ENCODE measurements at regions not wholly inside any gene's neighbourhood (a gene's known extent, or its start where the extent isn't known, plus 50 kb on each side); places are given as distances from the start of the nearest gene placed in this dataset.

- DNase-seq (ENCODE audit: low read depth), result no peak
Observed at GRCh38 chr12:98062464-98063245, 452.7 kb upstream of the TMPO start.

GRCh38 chr12:98064501-98064900, 450.9 kb upstream of the TMPO start:
- DNase-seq (ENCODE audit: low read depth), result no peak

GRCh38 chr12:98067795-98068194, 447.6 kb upstream of the TMPO start:
- no peak for DNase-seq (ENCODE audit: low read depth)

- DNase-seq (ENCODE audit: low read depth), result no peak
Observed at GRCh38 chr12:98073610-98074009, 441.8 kb upstream of the TMPO start.

DNA sequence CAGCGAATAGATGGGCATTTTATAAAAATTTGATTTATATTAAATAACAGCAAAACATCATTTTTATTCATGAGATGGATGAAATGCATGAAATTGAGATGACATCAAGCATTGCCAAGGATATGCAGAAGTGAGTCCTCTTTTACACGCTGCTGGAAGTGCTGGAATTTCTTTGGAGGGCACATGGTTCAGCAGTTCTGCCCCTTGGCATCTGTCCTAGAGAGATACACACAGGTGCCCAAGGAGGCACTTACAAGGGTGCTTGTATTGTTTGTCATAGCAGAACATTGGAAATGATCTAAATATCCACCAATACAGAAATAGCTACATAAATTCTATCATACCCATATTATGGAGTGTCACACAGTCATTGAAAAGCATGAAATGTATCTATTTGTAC, 441.1 kb upstream of the TMPO start:
- no peak for DNase-seq (ENCODE audit: low read depth)

DNA sequence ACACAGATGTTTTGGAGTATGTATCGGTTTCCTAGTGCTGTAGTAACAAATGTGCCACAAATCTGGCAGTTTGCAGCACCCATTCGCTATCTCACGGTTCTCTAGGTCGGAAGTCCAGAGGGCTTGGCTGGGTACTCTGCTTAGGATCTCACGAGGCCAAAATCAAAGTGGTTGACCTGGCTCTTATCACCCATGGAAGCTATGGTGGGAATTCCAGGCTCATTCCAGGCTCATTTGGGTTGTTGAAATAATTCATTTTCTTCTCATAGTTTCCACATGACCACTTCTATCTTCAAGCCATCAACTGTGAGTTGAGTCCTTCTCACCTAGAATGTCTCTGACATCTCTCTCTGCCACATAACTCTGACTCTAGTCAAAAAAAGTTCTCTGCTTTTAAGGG, 431.0 kb upstream of the TMPO start:
- DNase-seq (ENCODE audit: low read depth), result no peak

DNA sequence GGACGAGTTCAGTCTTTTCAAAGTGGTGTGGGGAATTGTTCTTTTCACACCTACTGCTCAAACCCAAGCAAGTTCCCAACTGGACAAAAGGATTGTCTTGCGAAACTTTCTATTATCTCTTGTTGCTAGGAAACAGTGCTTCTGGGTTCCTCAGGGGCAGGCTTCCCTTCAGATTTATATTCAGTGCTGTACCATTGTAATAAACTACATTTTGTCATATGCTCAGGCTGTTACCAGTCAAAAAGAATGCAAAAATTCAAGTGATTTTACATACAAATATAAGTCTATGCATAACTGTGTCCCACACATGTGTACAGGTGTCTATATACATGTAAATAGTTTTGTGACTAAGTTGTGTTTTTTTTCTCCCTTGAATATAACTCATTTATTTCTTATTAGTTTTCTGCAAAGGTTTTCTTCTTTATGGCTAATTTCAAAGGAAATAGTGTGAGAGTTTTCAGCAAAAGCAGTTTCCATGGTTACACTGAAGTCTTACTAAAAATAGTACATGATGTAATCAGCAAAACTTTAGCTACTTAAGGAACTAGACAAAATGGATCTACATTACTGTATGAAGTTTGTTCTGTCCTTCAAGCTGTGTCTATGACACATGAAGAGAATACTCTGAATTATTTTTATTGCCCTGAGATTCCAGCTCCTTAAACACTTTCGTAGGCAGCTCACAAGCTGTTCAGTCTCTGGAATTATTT, 430.2 kb upstream of the TMPO start:
- no peak for DNase-seq (ENCODE audit: low read depth)

- no peak for DNase-seq (ENCODE audit: low read depth)
Observed at GRCh38 chr12:98090731-98091130, 424.7 kb upstream of the TMPO start.

DNA sequence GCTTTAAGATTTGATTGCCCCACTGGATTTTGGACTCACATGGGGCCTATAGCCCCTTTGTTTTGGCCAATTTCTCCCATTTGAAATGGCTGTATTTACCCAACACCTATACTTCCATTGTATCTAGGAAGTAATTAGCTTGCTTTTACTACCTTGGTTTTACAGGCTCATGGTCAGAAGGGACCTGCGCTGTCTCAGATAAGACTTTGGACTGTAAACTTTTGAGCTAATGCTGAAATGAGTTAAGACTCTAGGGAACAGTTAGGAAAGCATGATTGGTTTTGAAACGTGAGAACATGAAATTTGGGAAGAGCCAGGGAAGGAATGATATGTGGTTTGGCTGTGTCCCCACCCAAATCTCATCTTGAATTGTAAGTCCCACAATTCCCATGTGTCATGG, 419.0 kb upstream of the TMPO start:
- no peak for DNase-seq (ENCODE audit: low read depth)

- no peak for DNase-seq (ENCODE audit: low read depth)
Observed at GRCh38 chr12:98106031-98106683, 409.2 kb upstream of the TMPO start.

GRCh38 chr12:98109266-98109665, 406.1 kb upstream of the TMPO start:
- DNase-seq (ENCODE audit: low read depth), result no peak

DNA sequence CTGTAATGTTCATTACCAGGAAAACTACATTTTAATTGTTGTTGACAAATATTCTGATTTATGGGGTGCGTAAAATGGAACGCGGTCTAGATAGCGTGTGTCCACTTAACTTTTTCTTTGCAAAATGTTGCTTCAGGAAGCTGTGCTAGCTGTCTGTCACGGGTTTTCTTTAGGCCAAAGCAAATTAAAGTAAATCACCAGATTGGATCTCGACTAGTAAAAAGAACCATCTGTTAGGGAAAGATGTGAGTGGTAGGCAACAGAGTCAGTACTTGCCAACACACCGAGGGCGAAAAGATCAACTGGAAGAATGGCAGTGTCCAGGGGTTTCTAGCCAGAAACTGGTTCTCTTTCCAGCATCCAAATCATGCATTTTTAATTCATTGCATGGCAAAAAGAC, 404.9 kb upstream of the TMPO start:
- DNase-seq (ENCODE audit: low read depth), result no peak

DNA sequence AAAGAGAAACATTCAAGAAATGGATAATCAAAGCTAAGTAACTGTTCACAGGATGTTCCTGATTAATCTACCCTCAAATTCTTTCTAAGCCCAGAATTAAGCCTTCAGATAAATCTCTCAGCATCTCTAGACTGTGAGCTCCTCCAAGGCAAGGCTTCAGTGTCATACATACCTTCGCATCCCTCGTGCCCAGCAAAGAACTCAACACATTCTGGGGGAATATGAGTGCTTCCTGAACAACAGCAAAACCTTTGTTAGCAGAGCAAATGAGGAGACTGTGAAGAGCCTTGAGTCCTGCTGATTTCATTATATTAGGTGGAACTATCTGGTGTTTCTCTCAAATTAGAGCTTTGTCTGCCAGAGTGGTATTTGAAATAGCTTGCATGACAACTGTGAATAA, 401.8 kb upstream of the TMPO start:
- no peak for DNase-seq (ENCODE audit: low read depth)

- DNase-seq (ENCODE audit: low read depth), result no peak
Observed at GRCh38 chr12:98121963-98122362, 393.4 kb upstream of the TMPO start.

- no peak for DNase-seq (ENCODE audit: low read depth)
Observed at GRCh38 chr12:98123021-98123461, 392.3 kb upstream of the TMPO start.

GRCh38 chr12:98126637-98127335, 388.6 kb upstream of the TMPO start:
- no peak for DNase-seq (ENCODE audit: low read depth)

DNA sequence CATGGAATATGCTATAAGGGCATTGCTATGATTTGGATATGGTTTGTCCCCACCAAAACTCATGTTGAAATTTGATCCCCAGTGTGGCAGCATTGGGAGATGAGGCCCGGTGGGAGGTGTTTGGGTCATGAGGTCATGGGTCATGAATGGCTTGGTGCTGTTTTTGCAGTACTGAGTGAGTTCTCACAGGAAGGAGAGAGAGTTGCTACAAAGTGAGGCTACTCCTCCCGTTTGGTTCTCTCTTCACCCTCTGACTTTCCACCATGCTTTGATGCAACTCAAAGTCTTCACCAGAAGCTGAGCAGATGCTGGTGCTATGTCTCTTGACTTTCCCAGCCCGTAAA, 388.1 kb upstream of the TMPO start:
- no peak for DNase-seq (ENCODE audit: low read depth)

DNA sequence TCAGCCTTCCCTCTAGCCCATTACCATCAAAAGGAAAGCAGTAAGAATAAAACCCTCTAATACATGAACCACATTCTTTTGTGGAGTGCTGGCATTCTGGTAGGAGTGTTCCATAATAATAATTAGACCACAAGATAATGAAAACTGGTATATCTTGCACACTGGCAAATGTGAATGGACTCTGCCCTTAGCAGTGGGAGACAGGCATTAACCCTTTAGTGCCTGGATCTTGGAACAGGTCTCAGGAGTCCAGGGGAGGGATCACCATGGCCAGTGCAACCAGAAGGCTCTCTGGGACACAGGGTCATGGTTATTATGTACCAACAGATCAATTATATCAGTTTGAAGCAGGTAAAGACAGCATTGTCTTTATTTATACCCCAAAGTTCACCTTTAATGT, 387.5 kb upstream of the TMPO start:
- no peak for DNase-seq (ENCODE audit: low read depth)

DNA sequence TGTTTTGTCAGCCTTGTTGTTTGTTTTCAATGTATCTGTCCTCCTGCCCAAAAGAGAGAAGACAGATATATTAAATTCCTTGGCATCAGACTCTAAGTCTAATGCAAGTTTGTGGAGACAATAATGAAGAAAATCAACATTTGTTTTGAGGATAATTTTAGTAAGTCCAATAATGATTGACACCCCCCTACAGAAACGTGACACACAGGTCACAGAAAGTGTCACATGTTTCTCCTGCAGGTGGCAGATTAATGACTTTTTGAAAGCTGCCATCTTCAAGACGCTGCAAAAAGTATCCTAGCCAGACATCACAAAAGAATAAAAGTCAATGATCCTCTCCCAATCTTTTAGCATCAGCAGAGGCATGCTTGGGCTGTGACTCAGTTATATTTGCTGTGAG, 378.8 kb upstream of the TMPO start:
- DNase-seq (ENCODE audit: low read depth), result no peak

GRCh38 chr12:98137278-98137677, 378.1 kb upstream of the TMPO start:
- no peak for DNase-seq (ENCODE audit: low read depth)

- DNase-seq (ENCODE audit: low read depth), result no peak
Observed at GRCh38 chr12:98144953-98145352, 370.4 kb upstream of the TMPO start.

GRCh38 chr12:98146043-98146442, 369.3 kb upstream of the TMPO start:
- no peak for DNase-seq (ENCODE audit: low read depth)

DNA sequence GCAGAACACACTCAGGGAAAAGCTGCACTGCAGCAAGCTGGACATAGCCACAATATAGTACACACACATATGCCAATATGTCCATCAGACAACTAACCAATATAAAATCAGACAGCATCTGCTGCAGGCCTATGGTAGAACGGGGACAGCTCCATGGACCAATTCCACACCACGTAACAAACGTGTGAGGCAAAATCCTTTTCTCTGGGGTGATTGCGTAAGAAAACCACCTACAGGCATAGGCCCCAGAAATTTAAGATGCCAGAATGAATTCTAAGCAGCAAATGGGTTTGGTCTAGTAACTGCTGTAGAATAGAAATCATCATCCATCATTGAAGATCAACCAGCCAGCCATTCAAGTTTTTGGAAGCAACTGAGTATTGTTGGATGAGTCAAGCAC, 368.9 kb upstream of the TMPO start:
- no peak for DNase-seq (ENCODE audit: low read depth)

Data from stimulated activated CD8-positive, alpha-beta memory T cell treated with anti-CD3 and anti-CD28 coated beads, Interleukin-15, amount 100 ng/mL, for 24 hours (primary cell).